A549 (cell line): ENCODE measurements at regions not wholly inside any gene's neighbourhood (a gene's known extent, or its start where the extent isn't known, plus 50 kb on each side); places are given as distances from the start of the nearest gene placed in this dataset.

Source experiments
- CEBPB ChIP-seq, 2 experiments: fragments of >200 bp in 1 of 2; sonication (Bioruptor Twin) in 1 of 2; formaldehyde crosslinking in 1 of 2; IDR thresholded peaks; 2 replicates each; pipeline ENCODE4 v1.6.1; 2012 to 2016
- CHD2 ChIP-seq: fragments of 150-350 bp; IDR thresholded peaks from 2 replicates; pipeline ENCODE4 v1.6.1; 2014; ENCODE audit warnings: low read length; ENCODE audit not compliant: partially characterized antibody
- CTCF ChIP-seq: fragments of >200 bp; sonication (Bioruptor Twin); formaldehyde crosslinking; IDR thresholded peaks from 3 replicates; pipeline ENCODE4 v1.5.1; 2016
- EP300 ChIP-seq, 2 experiments: fragments of >200 bp; sonication (Bioruptor Twin); formaldehyde crosslinking; IDR thresholded peaks; 2 replicates in 1 of 2; 3 replicates in 1 of 2; pipeline ENCODE4 v1.6.1; 2016 to 2017
- ESRRA ChIP-seq: fragments of 150-350 bp; IDR thresholded peaks from 2 replicates; pipeline ENCODE4 v1.6.1; 2014; ENCODE audit warnings: mild to moderate bottlenecking, low read length, borderline replicate concordance
- MAX ChIP-seq: IDR thresholded peaks from 2 replicates; pipeline ENCODE4 v1.6.1; 2012
- POLR2A ChIP-seq: IDR thresholded peaks from 2 replicates; pipeline ENCODE4 v1.6.1; 2012; ENCODE audit warnings: mild to moderate bottlenecking, low read length
- RAD21 ChIP-seq, 2 experiments: fragments of >200 bp in 1 of 2; sonication (Bioruptor Twin) in 1 of 2; formaldehyde crosslinking in 1 of 2; IDR thresholded peaks in 1 of 2; conservative IDR thresholded peaks in 1 of 2; 2 replicates in 1 of 2; 3 replicates in 1 of 2; pipeline ENCODE4 v1.6.1; 2012 to 2018; ENCODE audit warnings: inconsistent platforms in 1 of 2
- REST ChIP-seq: fragments of 200-600 bp; sonication (generic); IDR thresholded peaks from 2 replicates; pipeline ENCODE4 v1.6.1; 2016; ENCODE audit warnings: antibody characterized with exemption, mild to moderate bottlenecking, moderate library complexity
- SREBF2 ChIP-seq: fragments of 450-650 bp; IDR thresholded peaks from 2 replicates; pipeline ENCODE4 v1.6.1; 2014; ENCODE audit warnings: mild to moderate bottlenecking, moderate library complexity

- TF ChIP-seq MAX (no peak), CHD2 (no peak), POLR2A (no peak), CTCF (no peak), REST (no peak), CEBPB (IDR thresholded peaks at IDR 0.05) (no peak), RAD21 (conservative IDR thresholded peaks at IDR 0.05 in 1 of 2, IDR thresholded peaks at IDR 0.05 in 1 of 2) (no peak), EP300 (IDR thresholded peaks at IDR 0.05) (no peak), ESRRA (no peak), SREBF2 (no peak)
These were observed 992.7 kb upstream of the USP15 start for GRCh38 chr12:61267474-61267873.
